ENCODE measurements at regions not wholly inside any gene's neighbourhood (a gene's known extent, or its start where the extent isn't known, plus 50 kb on each side); places are given as distances from the start of the nearest gene placed in this dataset.

DNA sequence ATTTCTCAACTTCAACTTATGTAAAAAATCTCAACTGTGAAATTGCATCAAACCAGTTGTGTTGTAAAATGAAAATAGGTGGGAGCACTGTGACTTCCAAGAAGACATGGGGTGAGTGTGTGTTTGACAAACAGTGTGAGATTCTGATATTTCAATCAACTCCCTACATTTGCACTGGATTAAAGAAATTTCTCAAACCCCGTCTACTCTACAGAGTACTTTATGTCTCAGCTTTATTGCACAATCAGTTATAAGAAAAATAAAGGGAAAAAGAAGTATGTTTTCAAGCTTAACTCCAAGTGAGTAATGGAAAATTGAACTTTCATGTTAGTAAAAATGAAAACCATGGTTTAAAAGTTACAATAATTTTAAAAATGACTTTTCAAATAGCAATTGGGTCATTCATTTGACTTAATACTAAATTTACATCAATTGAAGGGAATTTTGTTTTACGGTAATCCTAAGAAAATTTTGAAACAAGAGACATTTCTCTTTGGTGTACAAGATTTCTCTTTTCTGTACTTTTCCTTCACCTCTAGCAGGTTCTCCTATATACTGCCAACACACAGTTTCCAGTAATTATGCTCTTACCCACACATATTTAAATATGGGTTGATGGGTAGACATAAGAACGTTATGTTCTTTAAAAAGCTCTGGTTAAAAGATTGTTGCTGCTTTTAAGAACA lies 80.3 kb downstream of the CDO1 start:
- WGBS: 73% methylated on average over 3 of the region's 3 CpGs
- Histone ChIP-seq H3K36me3 (no peaks in the 10 kb centered on the region), H3K4me3 (no peak overlapping the region)

DNA sequence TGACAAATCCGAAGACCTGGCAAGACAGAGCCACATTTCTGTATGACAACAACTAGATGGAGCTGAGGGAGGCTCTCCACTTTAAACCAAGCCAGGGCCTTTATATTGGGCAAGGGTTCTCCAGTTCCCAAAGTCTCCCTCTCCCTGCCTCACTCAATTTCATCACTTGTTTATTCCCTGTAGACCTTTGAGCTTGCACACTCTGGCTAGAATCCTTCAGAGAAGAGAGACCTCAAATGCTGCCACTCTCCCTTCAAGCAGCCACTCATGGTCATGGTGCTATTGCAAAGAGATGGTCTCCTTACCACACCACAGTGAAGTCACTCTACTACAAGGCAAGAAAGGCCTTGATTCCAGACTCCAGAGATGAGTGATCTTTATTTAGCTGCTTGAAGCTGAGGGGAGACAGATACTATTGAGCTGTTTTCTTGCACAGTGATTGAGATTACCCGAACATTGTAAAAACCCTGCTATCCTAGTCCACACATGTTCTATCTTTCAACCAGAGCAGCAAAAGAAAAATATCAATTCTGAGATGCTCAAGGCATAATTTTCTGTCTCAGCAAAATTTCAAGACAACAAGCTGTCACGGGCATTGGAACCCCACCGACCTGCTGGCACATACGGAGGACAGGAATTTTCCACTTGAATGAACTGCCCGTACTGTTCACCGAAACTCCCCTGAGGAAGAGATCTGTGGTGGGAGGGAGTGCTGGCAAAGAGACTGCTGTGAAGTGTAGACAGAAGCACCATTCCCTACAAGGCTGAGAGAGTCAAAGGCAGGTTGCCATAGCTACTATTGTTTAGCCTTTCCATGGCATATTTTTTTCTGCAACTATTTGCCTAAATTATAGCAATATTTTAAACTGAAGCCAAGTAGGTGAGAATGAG lies 81.1 kb downstream of the CDO1 start:
- Histone ChIP-seq H3K9me3 (no peaks in the 10 kb centered on the region), H3K36me3 (no peaks in the 10 kb centered on the region), H3K27me3 (no peaks in the 10 kb centered on the region), H3K4me1 (no peaks in the 10 kb centered on the region), H3K4me3 (no peak overlapping the region), H3K27ac (replicated peaks in 1 of 4) (no peak overlapping the region)
- WGBS: 71% methylated on average over 7 of the region's 7 CpGs
- intact Hi-C loops (cut with DNase I): no loop called here
- TF ChIP-seq, protein P1, sequence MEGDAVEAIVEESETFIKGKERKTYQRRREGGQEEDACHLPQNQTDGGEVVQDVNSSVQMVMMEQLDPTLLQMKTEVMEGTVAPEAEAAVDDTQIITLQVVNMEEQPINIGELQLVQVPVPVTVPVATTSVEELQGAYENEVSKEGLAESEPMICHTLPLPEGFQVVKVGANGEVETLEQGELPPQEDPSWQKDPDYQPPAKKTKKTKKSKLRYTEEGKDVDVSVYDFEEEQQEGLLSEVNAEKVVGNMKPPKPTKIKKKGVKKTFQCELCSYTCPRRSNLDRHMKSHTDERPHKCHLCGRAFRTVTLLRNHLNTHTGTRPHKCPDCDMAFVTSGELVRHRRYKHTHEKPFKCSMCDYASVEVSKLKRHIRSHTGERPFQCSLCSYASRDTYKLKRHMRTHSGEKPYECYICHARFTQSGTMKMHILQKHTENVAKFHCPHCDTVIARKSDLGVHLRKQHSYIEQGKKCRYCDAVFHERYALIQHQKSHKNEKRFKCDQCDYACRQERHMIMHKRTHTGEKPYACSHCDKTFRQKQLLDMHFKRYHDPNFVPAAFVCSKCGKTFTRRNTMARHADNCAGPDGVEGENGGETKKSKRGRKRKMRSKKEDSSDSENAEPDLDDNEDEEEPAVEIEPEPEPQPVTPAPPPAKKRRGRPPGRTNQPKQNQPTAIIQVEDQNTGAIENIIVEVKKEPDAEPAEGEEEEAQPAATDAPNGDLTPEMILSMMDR (IDR thresholded peaks at IDR 0.05): no peak
- TF ChIP-seq POLR2AphosphoS5 (IDR thresholded peaks at IDR 0.05) (no peak), POLR2A (IDR thresholded peaks at IDR 0.05; ENCODE audit: low read depth) (no peak), EP300 (IDR thresholded peaks at IDR 0.05) (no peak)
- no peak for DNase-seq (ENCODE audit: extremely low spot score)

More for the DNA sequence above, 80.3 kb downstream of the CDO1 start:
- no peak for DNase-seq (ENCODE audit: extremely low spot score)
- Histone ChIP-seq H3K27me3 (no peaks in the 10 kb centered on the region), H3K27ac (replicated peaks in 1 of 4) (no peak overlapping the region), H3K4me1 (no peaks in the 10 kb centered on the region), H3K9me3 (no peaks in the 10 kb centered on the region)
- intact Hi-C loops (cut with DNase I): no loop called here
- no peak for TF ChIP-seq POLR2A (IDR thresholded peaks at IDR 0.05; ENCODE audit: low read depth)

DNA sequence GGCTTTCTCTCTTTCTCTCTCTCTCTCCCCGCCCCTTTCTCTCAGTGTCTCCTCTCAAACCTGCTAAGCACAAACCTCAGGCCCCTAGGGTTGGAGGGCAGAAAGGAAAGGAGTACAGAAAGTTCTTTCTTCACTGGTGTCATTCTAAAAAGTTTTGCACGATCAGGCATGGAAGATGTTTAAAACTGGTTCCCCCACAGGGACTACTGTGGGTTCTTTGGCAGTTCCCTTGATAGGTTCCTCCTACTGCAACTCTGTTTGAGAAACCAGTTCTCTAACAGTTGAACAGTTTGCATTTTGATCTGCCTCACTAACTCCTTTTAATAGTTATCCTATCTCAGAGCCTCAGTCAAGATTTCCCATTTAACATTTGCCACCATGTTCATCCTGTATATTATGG lies 82.9 kb downstream of the CDO1 start:
- Histone ChIP-seq H3K36me3 (no peaks in the 10 kb centered on the region), H3K4me3 (no peak overlapping the region), H3K27ac (replicated peaks in 1 of 4) (no peak overlapping the region), H3K4me1 (no peaks in the 10 kb centered on the region), H3K9me3 (peaks cover 0 to 6% (median 0%) of the 10 kb centered on the region in 4 donors), H3K27me3 (no peaks in the 10 kb centered on the region)
- intact Hi-C loops (cut with DNase I): no loop called here
- TF ChIP-seq EP300 (IDR thresholded peaks at IDR 0.05) (no peak), POLR2A (IDR thresholded peaks at IDR 0.05; ENCODE audit: low read depth) (no peak), POLR2AphosphoS5 (IDR thresholded peaks at IDR 0.05) (no peak)
- TF ChIP-seq, protein P1 (IDR thresholded peaks at IDR 0.05): no peak
- no peak for DNase-seq (ENCODE audit: extremely low spot score)
- WGBS: 76% methylated on average over 2 of the region's 2 CpGs

DNA sequence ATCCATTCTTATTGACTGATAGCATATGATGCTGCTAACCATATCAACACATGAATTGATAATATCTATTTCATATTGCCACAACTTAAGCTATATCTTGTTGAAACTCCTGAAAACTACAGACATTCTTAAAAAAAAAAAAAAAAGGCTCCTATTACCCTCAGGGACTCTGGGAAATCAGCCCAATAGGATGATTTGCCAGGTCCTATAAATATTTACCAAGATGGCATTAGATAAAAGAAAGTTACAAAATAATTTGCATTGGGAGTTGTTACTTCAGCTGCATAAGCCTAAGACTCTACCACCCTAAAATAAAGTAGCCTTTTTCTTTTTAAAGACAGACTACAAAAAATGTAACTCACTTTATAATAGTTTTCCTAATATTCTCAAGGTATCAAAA lies 84.4 kb downstream of the CDO1 start:
- H3K9me3 ChIP-seq: peaks cover 0 to 6% (median 0%) of the 10 kb centered on the region in 4 donors
- no peak overlapping the region for H3K27ac ChIP-seq (replicated peaks in 1 of 4)
- H3K4me3 ChIP-seq: no peak overlapping the region
- TF ChIP-seq POLR2A (IDR thresholded peaks at IDR 0.05; ENCODE audit: low read depth) (no peak), EP300 (IDR thresholded peaks at IDR 0.05) (no peak), POLR2AphosphoS5 (IDR thresholded peaks at IDR 0.05) (no peak)
- TF ChIP-seq, protein P1 (IDR thresholded peaks at IDR 0.05): no peak
- no peak for DNase-seq (ENCODE audit: extremely low spot score)
- no peaks in the 10 kb centered on the region for H3K4me1 ChIP-seq
- intact Hi-C loops (cut with DNase I): no loop called here
- no peaks in the 10 kb centered on the region for H3K36me3 ChIP-seq
- no peaks in the 10 kb centered on the region for H3K27me3 ChIP-seq

DNA sequence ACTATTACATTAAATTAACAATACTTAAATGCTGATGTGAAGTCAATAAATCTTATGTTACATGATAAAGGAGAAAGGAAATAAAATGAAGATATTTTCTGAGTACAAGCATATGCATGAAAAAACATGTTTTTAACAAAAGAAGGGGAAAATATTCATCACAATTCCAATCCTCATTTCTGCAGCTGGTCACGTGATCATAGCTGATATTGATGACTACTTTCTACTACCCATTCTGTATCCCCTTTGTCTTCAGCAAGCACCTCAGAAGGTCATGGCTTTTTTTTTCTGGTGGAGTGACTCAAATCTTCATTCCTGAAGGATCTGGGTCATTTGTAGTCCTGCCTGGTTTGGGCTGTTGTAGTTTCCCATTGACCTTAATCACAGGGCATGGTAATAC lies 90.9 kb downstream of the CDO1 start:
- Histone ChIP-seq H3K4me1 (no peaks in the 10 kb centered on the region), H3K4me3 (no peak overlapping the region), H3K27me3 (no peaks in the 10 kb centered on the region), H3K27ac (replicated peaks in 1 of 4) (no peak overlapping the region), H3K36me3 (no peaks in the 10 kb centered on the region), H3K9me3 (peaks cover 0 to 6% (median 0%) of the 10 kb centered on the region in 4 donors)
- no peak for DNase-seq (ENCODE audit: extremely low spot score)
- intact Hi-C loops (cut with DNase I): no loop called here
- TF ChIP-seq EP300 (IDR thresholded peaks at IDR 0.05): no peak
- TF ChIP-seq, protein P1 (IDR thresholded peaks at IDR 0.05): no peak
- no peak for TF ChIP-seq POLR2AphosphoS5 (IDR thresholded peaks at IDR 0.05)
- no peak for TF ChIP-seq POLR2A (IDR thresholded peaks at IDR 0.05; ENCODE audit: low read depth)
- WGBS: 74% methylated on average over 1 of the region's 1 CpG

Data from esophagus muscularis mucosa (tissue), 4 donors.